Effector memory CD8-positive, alpha-beta T cell (primary cell): ENCODE measurements at regions not wholly inside any gene's neighbourhood (a gene's known extent, or its start where the extent isn't known, plus 50 kb on each side); places are given as distances from the start of the nearest gene placed in this dataset.
"Not testable (repeated sequence)": the region's sequence is repeated elsewhere in the genome, so short reads cannot be mapped to it uniquely, and the experiment has no call there.

ENCODE experiments used
- ATAC-seq: fragments of 150-1000 bp; cut with Tn5 transposase; replicated peaks from 2 replicates; pipeline ENCODE4 v1.10.0; 2021; ENCODE audit warnings: mild to moderate bottlenecking, moderate library complexity
- DNase-seq, 3 experiments: peaks; one replicate each; pipeline ENCODE4 v3.0.0; 2021
- H3K27ac Mint-ChIP-seq, 2 donors: one replicate each; pipeline ENCODE4 v1.8.0; 2022; ENCODE audit warnings: mild to moderate bottlenecking in 2 of 2, mixed read lengths in 2 of 2, moderate library complexity in 2 of 2
- H3K27me3 Mint-ChIP-seq, 2 donors: one replicate each; pipeline ENCODE4 v1.8.0; 2022; ENCODE audit warnings: mixed read lengths in 2 of 2
- H3K36me3 Mint-ChIP-seq: one replicate; pipeline ENCODE4 v1.8.0; 2022; ENCODE audit warnings: mild to moderate bottlenecking, moderate library complexity, mixed read lengths; ENCODE audit not compliant: insufficient read depth
- H3K4me1 Mint-ChIP-seq, 2 donors: one replicate each; pipeline ENCODE4 v1.8.0; 2022; ENCODE audit warnings: low read depth in 2 of 2, mixed read lengths in 2 of 2
- H3K4me3 Mint-ChIP-seq, 2 donors: one replicate each; pipeline ENCODE4 v1.8.0; 2022; ENCODE audit warnings: mild to moderate bottlenecking in 2 of 2, mixed read lengths in 2 of 2, moderate library complexity in 2 of 2
- H3K9me3 Mint-ChIP-seq, 2 donors: one replicate each; pipeline ENCODE4 v1.8.0; 2022; ENCODE audit warnings: mixed read lengths in 2 of 2

GRCh38 chrY:12212394-12212793 lies 488.6 kb upstream of the USP9Y start:
- H3K9me3 Mint-ChIP-seq = peaks cover 52 to 57% of the 10 kb centered on the region in 2 donors
- ATAC-seq (no peak), DNase-seq (no peak)
- H3K36me3 Mint-ChIP-seq = peaks cover 5% of the 10 kb centered on the region
- H3K4me1 Mint-ChIP-seq = peaks cover 50 to 52% of the 10 kb centered on the region in 2 donors
- H3K27me3 Mint-ChIP-seq = no peaks in the 10 kb centered on the region
- peak overlapping the region in 1 of 2 donors; percentile 79 for H3K27ac Mint-ChIP-seq
- H3K4me3 Mint-ChIP-seq = peak overlapping the region; percentile 60 to 70

DNA sequence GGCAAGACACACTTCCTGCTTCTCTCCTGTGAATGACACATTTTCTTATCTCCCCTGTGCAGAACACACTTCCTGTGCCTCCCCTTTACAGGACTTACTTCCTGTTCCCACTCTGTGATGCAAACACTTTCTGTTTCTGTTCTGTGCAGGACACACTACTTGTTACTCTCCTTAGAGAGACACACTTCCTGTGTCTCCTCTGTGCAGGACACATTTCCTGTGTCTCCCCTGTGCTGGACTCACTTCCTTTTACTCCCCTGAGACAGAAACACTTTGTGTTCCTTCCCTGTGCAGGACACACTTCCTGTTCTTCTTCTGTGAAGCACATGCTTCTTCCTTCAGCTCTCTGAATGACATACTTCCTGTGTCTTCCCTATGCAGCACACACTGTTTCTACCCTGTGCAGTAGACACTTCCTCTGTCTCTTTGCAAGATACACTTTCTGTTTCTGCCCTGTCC lies 485.4 kb upstream of the USP9Y start:
- peaks cover 5% of the 10 kb centered on the region for H3K36me3 Mint-ChIP-seq
- DNase-seq (peak in 1 of 3 experiments; percentile 22), ATAC-seq (peak; percentile 76)
- H3K27me3 Mint-ChIP-seq = no peaks in the 10 kb centered on the region
- peak overlapping the region; percentile 60 to 70 for H3K4me3 Mint-ChIP-seq
- H3K4me1 Mint-ChIP-seq = peaks cover 56 to 65% of the 10 kb centered on the region in 2 donors
- peak overlapping the region; percentile 39 to 86 for H3K27ac Mint-ChIP-seq
- H3K9me3 Mint-ChIP-seq = peaks cover 57 to 68% of the 10 kb centered on the region in 2 donors

DNA sequence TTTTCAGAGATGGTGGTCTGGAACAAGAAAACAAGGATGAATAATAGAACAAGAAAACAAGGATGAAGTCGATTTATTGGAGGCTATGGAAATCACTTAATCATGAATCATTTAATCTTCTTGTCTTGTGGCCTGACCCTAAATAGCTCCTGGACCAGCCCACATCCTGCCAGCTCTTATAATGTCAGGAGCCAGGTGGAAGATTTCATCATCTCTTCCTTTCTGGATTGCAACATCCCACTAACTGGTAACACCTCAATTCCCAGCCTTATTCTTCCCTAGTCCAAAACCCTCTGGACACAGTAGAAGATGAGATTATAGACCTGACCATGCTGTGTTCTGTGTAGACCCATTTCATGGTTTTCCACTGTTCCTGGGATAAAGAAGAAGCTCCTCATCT lies 470.1 kb upstream of the USP9Y start:
- DNase-seq = no peak
- H3K27ac Mint-ChIP-seq = no peak overlapping the region
- no peak overlapping the region for H3K4me3 Mint-ChIP-seq
- H3K9me3 Mint-ChIP-seq = no peaks in the 10 kb centered on the region
- no peaks in the 10 kb centered on the region for H3K4me1 Mint-ChIP-seq
- H3K27me3 Mint-ChIP-seq = peaks cover 25 to 31% of the 10 kb centered on the region in 2 donors
- no peaks in the 10 kb centered on the region for H3K36me3 Mint-ChIP-seq
- ATAC-seq = no peak

- no peaks in the 10 kb centered on the region for H3K9me3 Mint-ChIP-seq
- H3K4me3 Mint-ChIP-seq = no peak overlapping the region
- no peak overlapping the region for H3K27ac Mint-ChIP-seq
- ATAC-seq (no peak), DNase-seq (no peak)
- H3K4me1 Mint-ChIP-seq = no peaks in the 10 kb centered on the region
- H3K27me3 Mint-ChIP-seq = peaks cover 11 to 14% of the 10 kb centered on the region in 2 donors
- peaks cover 4% of the 10 kb centered on the region for H3K36me3 Mint-ChIP-seq
Measured at GRCh38 chrY:12236399-12236798, 464.6 kb upstream of the USP9Y start.

- not testable (repeated sequence) for DNase-seq, H3K36me3 Mint-ChIP-seq, H3K4me3 Mint-ChIP-seq, ATAC-seq, H3K27me3 Mint-ChIP-seq, H3K9me3 Mint-ChIP-seq, H3K27ac Mint-ChIP-seq, H3K4me1 Mint-ChIP-seq
Measured at GRCh38 chrY:12240326-12240725, 460.7 kb upstream of the USP9Y start.

- Mint-ChIP-seq H3K4me3 (no peak overlapping the region), H3K4me1 (no peaks in the 10 kb centered on the region), H3K9me3 (no peaks in the 10 kb centered on the region), H3K36me3 (no peaks in the 10 kb centered on the region), H3K27ac (no peak overlapping the region), H3K27me3 (peaks cover 0 to 9% of the 10 kb centered on the region in 2 donors)
- ATAC-seq = no peak
- no peak for DNase-seq
Measured at GRCh38 chrY:12244146-12244545, 456.9 kb upstream of the USP9Y start.

DNA sequence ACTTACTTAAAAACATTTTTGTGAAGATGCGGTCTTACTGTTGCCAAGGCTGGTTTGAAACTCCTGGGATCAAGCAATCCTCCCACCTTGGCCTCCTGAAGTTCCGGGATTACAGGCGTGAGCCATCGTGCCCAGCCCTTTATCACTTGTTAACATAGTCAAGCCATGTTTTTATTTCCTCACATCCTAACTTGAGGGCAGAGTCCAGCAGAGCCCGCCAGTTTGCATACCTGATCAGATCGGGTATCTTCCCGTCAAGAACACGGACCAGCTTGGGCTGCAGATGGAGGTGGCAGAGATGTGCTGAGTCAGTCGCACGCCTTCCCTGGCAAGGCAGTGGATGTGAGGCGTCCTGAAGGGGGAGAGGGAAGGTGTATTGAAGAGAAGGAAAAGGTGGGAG lies 447.3 kb upstream of the USP9Y start:
- Mint-ChIP-seq H3K36me3 (no peaks in the 10 kb centered on the region), H3K4me3 (no peak overlapping the region), H3K27ac (no peak overlapping the region), H3K27me3 (peaks cover 0 to 13% of the 10 kb centered on the region in 2 donors), H3K4me1 (peaks cover 1 to 7% of the 10 kb centered on the region in 2 donors), H3K9me3 (no peaks in the 10 kb centered on the region)
- ATAC-seq = no peak
- no peak for DNase-seq

DNA sequence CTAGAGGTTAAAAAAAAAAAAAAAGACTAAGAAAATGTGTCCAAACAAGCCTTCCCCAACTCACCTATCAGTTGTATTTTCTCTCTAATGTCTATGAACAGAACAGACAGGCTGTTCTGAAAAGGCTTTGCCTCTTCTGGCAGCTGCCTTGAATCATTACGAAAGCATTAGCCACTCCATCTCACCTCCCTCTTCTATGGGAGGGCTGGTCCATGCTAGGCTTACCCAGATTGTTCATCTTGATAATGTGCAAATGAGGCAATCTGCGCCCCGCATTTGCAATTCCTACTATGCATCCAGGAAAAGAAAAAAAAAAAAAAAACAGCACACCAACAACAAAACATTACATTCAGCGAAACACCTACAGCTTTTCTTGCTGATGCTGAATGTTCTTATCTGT lies 429.9 kb upstream of the USP9Y start:
- ATAC-seq = no peak
- H3K27me3 Mint-ChIP-seq = peaks cover 0 to 29% of the 10 kb centered on the region in 2 donors
- no peak overlapping the region for H3K27ac Mint-ChIP-seq
- no peak overlapping the region for H3K4me3 Mint-ChIP-seq
- no peaks in the 10 kb centered on the region for H3K36me3 Mint-ChIP-seq
- DNase-seq = no peak
- H3K4me1 Mint-ChIP-seq = no peaks in the 10 kb centered on the region
- no peaks in the 10 kb centered on the region for H3K9me3 Mint-ChIP-seq

- peaks cover 0 to 5% of the 10 kb centered on the region in 2 donors for H3K9me3 Mint-ChIP-seq
- ATAC-seq = no peak
Measured at GRCh38 chrY:12285608-12286007, 415.4 kb upstream of the USP9Y start.

DNA sequence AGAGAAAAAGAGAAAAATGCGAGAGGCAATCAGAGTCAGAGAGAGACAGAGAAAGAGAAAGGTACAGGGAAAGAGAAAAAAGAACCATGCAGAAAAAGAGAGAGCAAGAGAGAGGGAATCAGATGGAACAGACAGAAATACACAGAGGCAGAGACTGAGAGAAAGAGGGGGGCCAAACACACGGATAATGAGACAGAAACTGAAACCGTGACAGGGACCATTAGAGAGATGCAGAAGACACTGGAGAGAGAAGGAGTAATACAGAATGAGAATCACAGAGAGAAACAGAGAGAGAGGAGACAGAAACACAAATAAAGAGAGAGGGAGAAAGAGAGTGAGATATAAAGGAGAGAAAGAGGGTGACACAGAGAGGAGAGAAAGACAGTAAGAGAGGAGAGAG lies 412.1 kb upstream of the USP9Y start:
- no peak for DNase-seq
- Mint-ChIP-seq H3K27ac (peak overlapping the region; percentile 2 to 8), H3K36me3 (no peaks in the 10 kb centered on the region), H3K27me3 (peaks cover 19 to 32% of the 10 kb centered on the region in 2 donors), H3K4me1 (peaks cover 10 to 13% of the 10 kb centered on the region in 2 donors), H3K9me3 (peaks cover 0 to 5% of the 10 kb centered on the region in 2 donors), H3K4me3 (peak overlapping the region; percentile 24 to 55)
- no peak for ATAC-seq

More at GRCh38 chrY:12285608-12286007, 415.4 kb upstream of the USP9Y start:
- peaks cover 21 to 37% of the 10 kb centered on the region in 2 donors for H3K27me3 Mint-ChIP-seq
- no peak for DNase-seq
- H3K27ac Mint-ChIP-seq = no peak overlapping the region
- no peak overlapping the region for H3K4me3 Mint-ChIP-seq
- H3K36me3 Mint-ChIP-seq = no peaks in the 10 kb centered on the region
- H3K4me1 Mint-ChIP-seq = peaks cover 10 to 13% of the 10 kb centered on the region in 2 donors

DNA sequence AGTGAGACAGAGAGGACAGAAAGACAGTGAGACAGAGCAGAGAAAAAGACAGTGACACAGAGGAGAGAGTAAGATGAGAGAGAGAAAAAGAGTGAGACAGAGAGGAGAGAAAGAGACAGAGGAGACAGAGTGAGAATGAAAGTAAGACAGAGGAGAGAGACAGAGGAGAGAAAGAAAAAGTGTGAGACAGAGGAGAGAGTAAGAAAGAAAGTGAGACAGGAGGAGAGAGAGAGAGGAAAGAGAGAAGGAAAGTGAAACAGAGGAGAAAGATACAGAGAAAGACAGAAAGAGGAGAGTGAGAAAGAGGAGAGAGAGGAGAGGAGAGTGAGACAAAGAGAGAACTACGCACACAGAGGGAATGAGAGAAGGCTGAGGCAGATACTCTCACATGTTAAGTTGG lies 411.6 kb upstream of the USP9Y start:
- Mint-ChIP-seq H3K27ac (peak overlapping the region; percentile 2 to 8), H3K4me1 (peaks cover 10 to 13% of the 10 kb centered on the region in 2 donors), H3K9me3 (peaks cover 0 to 3% of the 10 kb centered on the region in 2 donors), H3K27me3 (peaks cover 14 to 27% of the 10 kb centered on the region in 2 donors), H3K4me3 (peak overlapping the region; percentile 24 to 55), H3K36me3 (no peaks in the 10 kb centered on the region)
- ATAC-seq = no peak
- no peak for DNase-seq

DNA sequence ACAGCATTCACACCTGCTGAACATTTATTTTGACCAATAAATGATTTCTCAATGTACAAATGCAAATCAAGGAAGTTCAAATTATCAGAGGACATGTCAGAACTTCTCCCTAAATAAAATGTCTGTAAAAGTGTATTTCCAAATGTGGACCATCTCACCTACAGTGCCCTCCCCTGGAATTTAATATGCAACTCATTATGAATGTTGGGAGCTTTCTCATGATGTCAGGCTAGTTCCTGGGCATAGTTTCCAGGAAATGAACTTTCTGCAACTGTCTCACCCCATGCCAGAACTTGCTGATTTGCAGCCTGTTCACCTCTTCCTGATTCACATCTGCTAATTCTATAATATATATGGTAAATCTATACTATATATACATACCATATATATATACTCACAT lies 408.5 kb upstream of the USP9Y start:
- ATAC-seq (no peak), DNase-seq (no peak)
- H3K27ac Mint-ChIP-seq = no peak overlapping the region
- peaks cover 10 to 13% of the 10 kb centered on the region in 2 donors for H3K4me1 Mint-ChIP-seq
- H3K36me3 Mint-ChIP-seq = no peaks in the 10 kb centered on the region
- peaks cover 0 to 18% of the 10 kb centered on the region in 2 donors for H3K27me3 Mint-ChIP-seq
- no peaks in the 10 kb centered on the region for H3K9me3 Mint-ChIP-seq
- no peak overlapping the region for H3K4me3 Mint-ChIP-seq

DNA sequence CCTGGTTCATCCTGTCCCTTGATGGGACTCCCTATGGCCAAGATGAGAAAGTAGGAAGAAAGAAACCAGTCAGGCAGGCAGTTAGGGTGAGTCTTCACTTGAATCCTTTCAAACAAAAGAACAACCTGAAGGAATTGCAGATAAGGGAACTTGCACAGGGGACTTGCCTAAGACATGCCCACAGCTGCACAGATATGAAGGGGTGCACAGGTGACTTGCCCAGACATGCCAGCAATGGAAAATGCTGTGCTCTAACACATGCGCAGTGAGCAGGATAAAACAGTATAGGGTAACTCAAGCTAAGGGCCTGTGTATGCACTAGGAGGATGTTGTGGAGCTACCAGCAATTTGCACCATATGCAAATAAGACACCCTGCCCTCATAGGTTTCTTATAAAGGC lies 404.6 kb upstream of the USP9Y start:
- ATAC-seq (no peak), DNase-seq (no peak)
- H3K9me3 Mint-ChIP-seq = no peaks in the 10 kb centered on the region
- peaks cover 0 to 7% of the 10 kb centered on the region in 2 donors for H3K27me3 Mint-ChIP-seq
- no peak overlapping the region for H3K4me3 Mint-ChIP-seq
- H3K4me1 Mint-ChIP-seq = no peaks in the 10 kb centered on the region
- H3K36me3 Mint-ChIP-seq = no peaks in the 10 kb centered on the region
- H3K27ac Mint-ChIP-seq = no peak overlapping the region

DNA sequence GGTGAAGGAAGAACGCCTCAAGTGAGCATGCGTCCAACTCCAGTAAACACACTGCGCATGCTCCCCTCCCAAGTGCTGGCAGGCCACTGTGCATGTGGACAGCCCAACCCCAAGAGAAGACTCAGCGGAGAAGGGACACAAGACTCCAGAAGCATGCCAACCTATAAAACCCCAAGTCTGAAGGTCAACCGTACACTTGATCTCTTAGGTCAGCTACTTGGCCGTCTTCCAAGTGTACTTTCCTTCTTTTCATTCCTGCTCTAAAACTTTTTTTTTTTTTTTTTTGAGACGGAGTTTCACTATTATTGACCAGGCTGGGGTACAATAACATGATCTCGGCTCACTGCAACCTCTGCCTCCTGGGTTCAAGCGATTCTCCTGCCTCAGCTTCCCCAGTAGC lies 401.2 kb upstream of the USP9Y start:
- not testable (repeated sequence) for DNase-seq, H3K4me3 Mint-ChIP-seq, H3K27me3 Mint-ChIP-seq, H3K27ac Mint-ChIP-seq, H3K36me3 Mint-ChIP-seq, H3K9me3 Mint-ChIP-seq, ATAC-seq, H3K4me1 Mint-ChIP-seq
